Skeletal muscle tissue (tissue), 3 donors: ENCODE measurements at regions not wholly inside any gene's neighbourhood (a gene's known extent, or its start where the extent isn't known, plus 50 kb on each side); places are given as distances from the start of the nearest gene placed in this dataset.
"Not testable (repeated sequence)": the region's sequence is repeated elsewhere in the genome, so short reads cannot be mapped to it uniquely, and the experiment has no call there.

ENCODE experiments used
- H3K27ac ChIP-seq: one replicate; pipeline ENCODE4 v1.7.0; 2013; ENCODE audit warnings: mild to moderate bottlenecking, low read depth, low read length, inconsistent platforms
- H3K27me3 ChIP-seq, 3 donors: one replicate each; pipeline ENCODE4 v1.7.0; 2013; ENCODE audit warnings: low read length in 3 of 3; ENCODE audit not compliant: control insufficient read depth in 3 of 3, insufficient read depth in 3 of 3
- H3K36me3 ChIP-seq, 3 donors: one replicate each; pipeline ENCODE4 v1.7.0; 2013; ENCODE audit warnings: low read length in 3 of 3; ENCODE audit not compliant: control insufficient read depth in 3 of 3, insufficient read depth in 3 of 3
- H3K4me1 ChIP-seq, 3 donors: one replicate each; pipeline ENCODE4 v1.7.0; 2013; ENCODE audit warnings: low read length in 3 of 3, mild to moderate bottlenecking in 3 of 3; ENCODE audit not compliant: control insufficient read depth in 3 of 3, insufficient read depth in 3 of 3
- H3K4me3 ChIP-seq, 3 donors: one replicate each; pipeline ENCODE4 v1.7.0; 2013; ENCODE audit warnings: low read length in 3 of 3
- H3K9ac ChIP-seq, 3 donors: one replicate each; pipeline ENCODE4 v1.7.0; 2013; ENCODE audit warnings: low read length in 3 of 3, mild to moderate bottlenecking in 3 of 3, moderate library complexity in 2 of 3, low read depth in 1 of 3
- H3K9me3 ChIP-seq, 3 donors: one replicate each; pipeline ENCODE4 v1.7.0; 2013; ENCODE audit warnings: low read length in 3 of 3; ENCODE audit not compliant: control insufficient read depth in 3 of 3
- donor health status: Osteomylitis.

GRCh38 chr20:53856300-53857295 lies 213.8 kb downstream of the BCAS1 start:
- Histone ChIP-seq H3K9me3 (no peaks in the 10 kb centered on the region), H3K4me1 (peaks cover 0 to 3% (median 0%) of the 10 kb centered on the region in 3 donors), H3K9ac (no peak overlapping the region), H3K4me3 (no peak overlapping the region), H3K36me3 (no peaks in the 10 kb centered on the region), H3K27ac (no peak overlapping the region), H3K27me3 (no peaks in the 10 kb centered on the region)

DNA sequence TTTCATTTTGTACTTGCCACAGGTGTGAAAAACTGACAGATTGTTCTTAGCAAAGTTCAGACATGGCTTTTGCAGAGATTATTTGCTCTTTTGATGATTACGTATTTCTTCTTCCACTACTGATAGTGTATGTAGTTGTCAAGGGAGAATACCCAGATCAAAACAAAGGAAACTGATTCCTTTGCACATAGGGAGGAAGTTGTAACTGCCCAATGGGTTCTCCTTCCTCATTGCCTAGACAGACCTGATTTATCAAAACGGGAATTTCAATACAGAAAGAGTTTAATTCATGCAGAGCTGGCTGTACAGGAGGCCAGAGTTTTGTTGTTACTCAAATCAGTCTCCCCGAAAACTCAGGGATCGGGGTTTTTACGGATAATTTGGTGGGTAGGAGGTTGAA lies 214.7 kb downstream of the BCAS1 start:
- Histone ChIP-seq H3K27ac (no peak overlapping the region), H3K4me3 (no peak overlapping the region), H3K9me3 (no peaks in the 10 kb centered on the region), H3K9ac (no peak overlapping the region), H3K27me3 (no peaks in the 10 kb centered on the region), H3K36me3 (no peaks in the 10 kb centered on the region), H3K4me1 (peaks cover 0 to 3% (median 0%) of the 10 kb centered on the region in 3 donors)

DNA sequence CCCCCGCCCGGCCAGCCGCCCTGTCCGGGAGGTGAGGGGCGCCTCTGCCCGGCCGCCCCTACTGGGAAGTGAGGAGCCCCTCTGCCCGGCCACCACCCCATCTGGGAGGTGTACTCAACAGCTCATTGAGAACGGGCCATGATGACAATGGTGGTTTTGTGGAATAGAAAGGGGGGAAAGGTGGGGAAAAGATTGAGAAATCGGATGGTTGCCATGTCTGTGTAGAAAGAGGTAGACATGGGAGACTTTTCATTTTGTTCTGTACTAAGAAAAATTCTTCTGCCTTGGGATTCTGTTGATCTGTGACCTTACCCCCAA lies 215.8 kb downstream of the BCAS1 start:
- not testable (repeated sequence) for H3K27me3 ChIP-seq, H3K4me1 ChIP-seq, H3K4me3 ChIP-seq, H3K9ac ChIP-seq, H3K36me3 ChIP-seq, H3K27ac ChIP-seq, H3K9me3 ChIP-seq

DNA sequence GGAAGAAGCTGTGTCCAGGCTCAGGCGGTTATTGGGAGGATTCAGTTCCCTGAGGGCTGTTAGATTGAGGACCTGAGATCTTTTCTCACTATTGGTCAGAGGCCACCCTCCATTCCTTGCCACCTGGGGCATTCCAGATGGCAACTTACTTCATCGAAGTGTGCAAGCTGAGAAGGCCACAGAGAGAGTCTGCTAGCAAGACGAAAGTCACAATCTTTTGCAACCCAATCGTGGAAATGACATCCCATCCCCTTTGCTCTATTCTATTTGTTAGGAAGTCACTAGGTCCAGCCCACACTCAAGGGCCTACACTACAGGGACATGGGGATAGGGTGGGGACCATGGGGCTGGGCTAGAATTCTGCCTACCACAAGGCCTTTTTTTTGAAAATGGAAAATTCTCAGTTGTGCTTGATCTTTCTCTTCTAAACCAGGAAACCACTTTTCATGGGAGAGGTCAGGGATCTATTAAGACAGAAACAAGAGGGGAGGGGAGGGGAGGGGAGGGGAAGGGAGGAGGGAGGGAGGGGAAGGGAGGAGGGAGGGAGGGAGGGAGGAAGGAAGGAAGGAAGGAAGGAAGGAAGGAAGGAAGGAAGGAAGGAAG lies 217.2 kb downstream of the BCAS1 start:
- H3K27ac ChIP-seq, result no peak overlapping the region
- no peaks in the 10 kb centered on the region for H3K27me3 ChIP-seq
- H3K36me3 ChIP-seq, result no peaks in the 10 kb centered on the region
- no peak overlapping the region for H3K9ac ChIP-seq
- H3K4me1 ChIP-seq, result no peaks in the 10 kb centered on the region
- H3K9me3 ChIP-seq, result no peaks in the 10 kb centered on the region
- no peak overlapping the region for H3K4me3 ChIP-seq

GRCh38 chr20:53852691-53853090 lies 217.7 kb downstream of the BCAS1 start:
- Histone ChIP-seq H3K27ac (no peak overlapping the region), H3K36me3 (no peaks in the 10 kb centered on the region), H3K9me3 (no peaks in the 10 kb centered on the region), H3K9ac (no peak overlapping the region), H3K4me1 (no peaks in the 10 kb centered on the region), H3K27me3 (no peaks in the 10 kb centered on the region), H3K4me3 (no peak overlapping the region)

DNA sequence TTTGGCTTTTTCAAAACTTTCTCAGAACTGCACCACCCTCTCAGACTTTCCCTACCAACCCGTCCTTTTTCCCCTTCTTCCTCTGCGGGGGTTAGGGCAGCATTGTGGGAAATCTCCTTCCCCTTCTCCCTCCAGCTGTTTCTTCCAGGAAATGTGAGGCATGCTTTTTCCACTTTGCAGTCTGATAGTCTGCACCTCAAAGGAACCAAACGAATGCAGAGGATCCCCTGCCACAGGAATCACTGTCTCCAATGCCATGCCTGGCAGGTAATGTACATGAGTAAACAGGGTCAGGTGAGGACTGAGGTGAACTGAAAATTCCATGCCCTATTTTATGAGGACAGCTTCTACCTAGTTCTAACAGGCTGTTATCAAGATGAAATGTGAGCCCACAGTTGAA lies 218.4 kb downstream of the BCAS1 start:
- Histone ChIP-seq H3K4me3 (no peak overlapping the region), H3K36me3 (no peaks in the 10 kb centered on the region), H3K27me3 (no peaks in the 10 kb centered on the region), H3K9ac (no peak overlapping the region), H3K9me3 (no peaks in the 10 kb centered on the region), H3K27ac (no peak overlapping the region), H3K4me1 (no peaks in the 10 kb centered on the region)

DNA sequence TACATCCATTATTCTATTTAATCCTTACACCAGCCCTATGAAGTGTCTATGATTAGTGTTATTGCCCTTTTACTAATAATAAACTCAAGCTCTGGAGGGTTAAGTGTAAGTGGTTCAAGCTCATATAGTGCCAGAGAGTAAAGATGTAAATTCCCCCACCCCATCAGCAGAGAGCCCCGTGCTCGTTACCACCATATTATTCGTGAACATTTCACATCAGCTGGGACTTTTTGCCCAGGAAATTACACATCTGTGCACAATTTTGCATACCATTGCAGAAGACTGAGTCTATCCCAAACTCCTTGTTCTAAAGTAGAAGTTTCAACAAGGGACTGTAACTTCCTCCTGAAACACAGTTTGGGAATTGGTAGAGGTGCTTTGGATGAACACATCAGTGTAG lies 220.1 kb downstream of the BCAS1 start:
- Histone ChIP-seq H3K4me1 (no peaks in the 10 kb centered on the region), H3K27me3 (no peaks in the 10 kb centered on the region), H3K9ac (no peak overlapping the region), H3K27ac (no peak overlapping the region), H3K4me3 (no peak overlapping the region), H3K9me3 (no peaks in the 10 kb centered on the region), H3K36me3 (no peaks in the 10 kb centered on the region)

DNA sequence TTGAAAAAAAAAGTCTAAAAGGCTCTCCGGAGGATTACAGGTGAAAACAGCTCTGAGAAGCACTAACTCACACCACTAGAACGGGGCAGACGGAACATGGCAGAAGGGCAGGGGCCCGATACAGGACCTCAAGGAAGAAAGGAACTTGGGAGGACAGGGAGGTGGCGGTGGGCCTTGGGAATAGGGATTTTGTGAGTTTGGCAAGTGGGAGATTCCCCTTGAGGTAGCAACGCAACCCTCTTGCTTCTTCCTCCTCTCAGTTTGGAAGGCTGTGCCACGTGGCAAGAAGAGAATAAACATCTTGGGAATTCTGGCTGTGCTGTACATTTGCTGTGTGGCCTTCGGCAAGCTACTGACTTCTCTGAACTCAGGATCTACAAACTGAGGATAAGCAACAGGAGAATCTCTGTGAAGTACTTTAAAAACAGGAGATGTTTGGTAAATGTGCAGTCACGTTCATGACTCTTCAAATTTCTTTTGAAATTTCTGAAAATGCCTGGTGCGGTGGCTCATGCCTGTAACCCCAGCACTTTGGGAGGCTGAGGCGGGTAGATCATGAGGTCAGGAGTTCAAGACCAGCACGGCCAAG lies 220.8 kb downstream of the BCAS1 start:
- Histone ChIP-seq H3K4me3 (no peak overlapping the region), H3K27me3 (no peaks in the 10 kb centered on the region), H3K27ac (no peak overlapping the region), H3K9me3 (no peaks in the 10 kb centered on the region), H3K9ac (no peak overlapping the region), H3K36me3 (no peaks in the 10 kb centered on the region), H3K4me1 (no peaks in the 10 kb centered on the region)

DNA sequence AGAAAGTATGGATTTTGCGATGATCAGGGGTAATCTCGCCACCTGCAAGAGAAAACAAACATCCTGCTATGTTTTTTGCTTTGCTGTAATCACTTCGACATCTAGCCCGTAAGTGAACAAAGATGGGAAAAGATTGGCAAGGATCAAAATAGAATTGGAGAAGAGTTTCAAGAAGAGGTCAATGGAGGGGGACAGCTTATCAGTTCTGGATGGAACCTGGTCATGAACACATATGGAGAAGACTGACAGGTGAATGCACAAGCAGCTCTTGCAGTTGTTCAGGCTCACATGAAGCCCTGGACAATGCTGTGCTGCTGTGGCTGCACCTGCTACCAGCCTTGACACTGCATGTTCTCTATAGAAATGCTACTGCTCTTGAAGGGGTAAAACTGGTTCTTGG lies 222.1 kb downstream of the BCAS1 start:
- H3K36me3 ChIP-seq, result no peaks in the 10 kb centered on the region
- H3K9ac ChIP-seq, result no peak overlapping the region
- no peaks in the 10 kb centered on the region for H3K4me1 ChIP-seq
- H3K27ac ChIP-seq, result no peak overlapping the region
- no peak overlapping the region for H3K4me3 ChIP-seq
- no peaks in the 10 kb centered on the region for H3K9me3 ChIP-seq
- no peaks in the 10 kb centered on the region for H3K27me3 ChIP-seq

- no peak overlapping the region for H3K27ac ChIP-seq
- H3K9ac ChIP-seq, result no peak overlapping the region
- H3K4me3 ChIP-seq, result no peak overlapping the region
- no peaks in the 10 kb centered on the region for H3K36me3 ChIP-seq
- no peaks in the 10 kb centered on the region for H3K4me1 ChIP-seq
- H3K27me3 ChIP-seq, result no peaks in the 10 kb centered on the region
- no peaks in the 10 kb centered on the region for H3K9me3 ChIP-seq
Measured at GRCh38 chr20:53847837-53848170, 222.6 kb downstream of the BCAS1 start.
